Endothelial cell of umbilical vein (primary cell): ENCODE measurements at regions not wholly inside any gene's neighbourhood (a gene's known extent, or its start where the extent isn't known, plus 50 kb on each side); places are given as distances from the start of the nearest gene placed in this dataset.

Experiments used
- BruUV-seq: library from RNA; stranded (reverse); fragments of 400-500 nt; replicated peaks from 2 replicates; lab custom pipeline; 2021; lab: Mats Ljungman, UMichigan
- CTCF ChIA-PET: fragments of 300-600, 350-600 bp; sonication (Branson Sonifier 250); formaldehyde crosslinking; loops from one replicate; lab custom pipeline; 2021; ENCODE audit warnings: antibody characterized with exemption, inconsistent platforms; lab: Charles Lee
- POLR2A ChIA-PET: fragments of 300-600, 350-600 bp; sonication (Branson Sonifier 250); formaldehyde crosslinking; loops from one replicate; lab custom pipeline; 2021; ENCODE audit warnings: antibody characterized with exemption, inconsistent platforms; lab: Charles Lee
- DNase-seq: peaks from one replicate; pipeline ENCODE4 v3.0.0-alpha.2; 2011; ENCODE audit warnings: low read depth, low spot score
- FAIRE-seq: peaks from 2 replicates; lab custom pipeline; 2011; peaks lifted over from hg19 to GRCh38; lab: Jason Lieb, UNC
- H2AFZ ChIP-seq: 2 replicates; pipeline ENCODE4 v1.6.0; 2012; ENCODE audit warnings: low read depth, low read length, control low read depth, inconsistent platforms
- H3K27ac ChIP-seq: 2 replicates; pipeline ENCODE4 v1.5.1; 2011; ENCODE audit warnings: low read depth, mild to moderate bottlenecking, control low read depth, low read length, moderate library complexity; ENCODE audit not compliant: insufficient read depth
- H3K27me3 ChIP-seq, 2 experiments: 2 replicates each; pipeline versions ENCODE4 v1.6.0 to v1.6.1; 2011; ENCODE audit warnings: low read length in 2 of 2, mixed read lengths in 1 of 2; ENCODE audit not compliant: control insufficient read depth in 2 of 2, insufficient read depth in 2 of 2
- H3K36me3 ChIP-seq, 2 experiments: 2 replicates in 1 of 2; 3 replicates in 1 of 2; pipeline ENCODE4 v1.5.1; 2011; ENCODE audit warnings: low read length in 2 of 2, mild to moderate bottlenecking in 1 of 2, moderate library complexity in 1 of 2; ENCODE audit not compliant: control insufficient read depth in 2 of 2, insufficient read depth in 2 of 2; ENCODE audit errors: extremely low read depth in 1 of 2
- H3K4me1 ChIP-seq: 3 replicates; pipeline ENCODE4 v1.5.1; 2011; ENCODE audit warnings: mild to moderate bottlenecking, low read length; ENCODE audit not compliant: control insufficient read depth, insufficient read depth; ENCODE audit errors: extremely low read depth
- H3K4me2 ChIP-seq: 2 replicates; pipeline ENCODE4 v1.6.1; 2011; ENCODE audit warnings: low read length, control low read depth, mixed read lengths; ENCODE audit not compliant: insufficient read depth
- H3K4me3 ChIP-seq, 3 experiments: fragments of 200-600 bp in 1 of 3; sonication (generic), shearing (Covaris generic) in 1 of 3; replicated peaks in 1 of 3; 2 replicates each; pipeline ENCODE4 v1.5.1; 2011 to 2016; ENCODE audit warnings: control low read depth in 3 of 3, low read length in 3 of 3, mild to moderate bottlenecking in 2 of 3, inconsistent platforms in 1 of 3, low read depth in 1 of 3, moderate library complexity in 1 of 3; ENCODE audit not compliant: insufficient read depth in 1 of 3
- H3K79me2 ChIP-seq: 2 replicates; pipeline ENCODE4 v1.6.0; 2012; ENCODE audit warnings: low read length, inconsistent platforms; ENCODE audit not compliant: control insufficient read depth, insufficient read depth
- H3K9ac ChIP-seq: replicated peaks from 2 replicates; pipeline ENCODE3; 2011; ENCODE audit warnings: low read length, control low read depth; ENCODE audit not compliant: insufficient read depth; ENCODE audit errors: extremely low read depth
- H3K9me1 ChIP-seq: replicated peaks from 3 replicates; pipeline ENCODE4 v1.6.0; 2011; ENCODE audit warnings: mild to moderate bottlenecking, low read length; ENCODE audit not compliant: control insufficient read depth, insufficient read depth; ENCODE audit errors: extremely low read depth
- H3K9me3 ChIP-seq: replicated peaks from 2 replicates; pipeline ENCODE4 v1.5.1; 2012; ENCODE audit warnings: low read length, inconsistent platforms; ENCODE audit not compliant: control insufficient read depth, insufficient read depth
- H4K20me1 ChIP-seq: replicated peaks from 2 replicates; pipeline ENCODE3; 2011; ENCODE audit warnings: mild to moderate bottlenecking, low read length; ENCODE audit not compliant: control insufficient read depth, insufficient read depth; ENCODE audit errors: extremely low read depth
- CTCF ChIP-seq, 2 donors: IDR thresholded peaks; 1 replicate in 1 of 2; 2 replicates in 1 of 2; pipeline ENCODE4 v1.5.1; 2011; ENCODE audit warnings: low read length in 2 of 2, mild to moderate bottlenecking in 2 of 2, moderate library complexity in 2 of 2, control low read depth in 1 of 2, inconsistent platforms in 1 of 2, low read depth in 1 of 2; ENCODE audit not compliant: insufficient read depth in 1 of 2; ENCODE audit errors: extremely low read depth in 1 of 2
- EZH2 ChIP-seq: IDR thresholded peaks from 2 replicates; pipeline ENCODE4 v1.6.1; 2012; ENCODE audit warnings: borderline replicate concordance, low read depth, mild to moderate bottlenecking, moderate library complexity, low read length, inconsistent platforms; ENCODE audit not compliant: severe bottlenecking
- FOS ChIP-seq: IDR thresholded peaks from 2 replicates; pipeline ENCODE4 v1.6.1; 2011; ENCODE audit warnings: mild to moderate bottlenecking, low read length, moderate library complexity, borderline replicate concordance; ENCODE audit not compliant: insufficient read depth
- GATA2 ChIP-seq: IDR thresholded peaks from 2 replicates; pipeline ENCODE4 v1.7.0; 2011; ENCODE audit warnings: low read depth, mild to moderate bottlenecking, moderate library complexity, mixed read lengths, low read length; ENCODE audit not compliant: insufficient read length, insufficient read depth
- JUN ChIP-seq: IDR thresholded peaks from 2 replicates; pipeline ENCODE4 v1.6.1; 2011; ENCODE audit warnings: borderline replicate concordance, low read depth; ENCODE audit not compliant: insufficient read length, insufficient read depth
- MAX ChIP-seq: IDR thresholded peaks from 2 replicates; pipeline ENCODE4 v1.6.1; 2011; ENCODE audit not compliant: insufficient read depth, insufficient read length
- MYC ChIP-seq: IDR thresholded peaks from one replicate; pipeline ENCODE4 v1.6.1; 2011; ENCODE audit warnings: mild to moderate bottlenecking, low read depth, low read length
- POLR2A ChIP-seq: IDR thresholded peaks from 2 replicates; pipeline ENCODE4 v1.6.1; 2012; ENCODE audit warnings: low read depth, mild to moderate bottlenecking, control low read depth, low read length
- POLR2AphosphoS5 ChIP-seq: IDR thresholded peaks from 2 replicates; pipeline ENCODE4 v1.6.1; 2012; ENCODE audit warnings: low read depth, mild to moderate bottlenecking, control low read depth, low read length, moderate library complexity; ENCODE audit not compliant: insufficient read depth
- dilution Hi-C: fragments of 300-500 bp; cut with MboI; formaldehyde crosslinking; loops from one replicate; pipeline ENCODE4 v1.15.0; 2019; ENCODE audit warnings: low sequenced_read_pairs; ENCODE audit not compliant: extremely low pct_ligation_motif_present
- intact Hi-C: fragments of 100-400 bp; cut with micrococcal nuclease; formaldehyde crosslinking; loops from one replicate; pipeline ENCODE4 v1.10.0; 2022

- H3K4me1 ChIP-seq, result no peaks in the 10 kb centered on the region
- no peaks in the 10 kb centered on the region for H3K9me1 ChIP-seq
- no peaks in the 10 kb centered on the region for H3K9me3 ChIP-seq
- BruUV-seq, result no TSS peak
- TF ChIP-seq FOS (no peak), EZH2 (no peak), CTCF (IDR thresholded peaks at IDR 0.05; ENCODE audit: extremely low read depth in 1 of 2, insufficient read depth in 1 of 2, low read depth in 1 of 2, low read length in 2 of 2) (no peak), POLR2AphosphoS5 (no peak), JUN (no peak), MAX (no peak), GATA2 (no peak), POLR2A (no peak), MYC (no peak)
- no peaks in the 10 kb centered on the region for H3K79me2 ChIP-seq
- H3K9ac ChIP-seq, result no peak overlapping the region
- no peak overlapping the region for H3K4me2 ChIP-seq
- POLR2A ChIA-PET, result no interaction called here
- no peak overlapping the region for H3K4me3 ChIP-seq
- intact Hi-C loops (no loop called here), dilution Hi-C loops (no loop called here)
- no peaks in the 10 kb centered on the region for H3K27me3 ChIP-seq
- FAIRE-seq (no peak), DNase-seq (no peak)
- no peaks in the 10 kb centered on the region for H4K20me1 ChIP-seq
- H3K36me3 ChIP-seq, result no peaks in the 10 kb centered on the region
- no peak overlapping the region for H3K27ac ChIP-seq
- H2AFZ ChIP-seq, result no peak overlapping the region
- CTCF ChIA-PET, result interaction anchor here (1.6 kb wide), 1 partner anchor 566 kb away, joined by 3 read pairs; no protein-coding TSS in a partner anchor
Observed at GRCh38 chr3:157868196-157868595, 238.0 kb downstream of the SHOX2 start.
